ENCODE measurements at regions not wholly inside any gene's neighbourhood (a gene's known extent, or its start where the extent isn't known, plus 50 kb on each side); places are given as distances from the start of the nearest gene placed in this dataset.

DNA sequence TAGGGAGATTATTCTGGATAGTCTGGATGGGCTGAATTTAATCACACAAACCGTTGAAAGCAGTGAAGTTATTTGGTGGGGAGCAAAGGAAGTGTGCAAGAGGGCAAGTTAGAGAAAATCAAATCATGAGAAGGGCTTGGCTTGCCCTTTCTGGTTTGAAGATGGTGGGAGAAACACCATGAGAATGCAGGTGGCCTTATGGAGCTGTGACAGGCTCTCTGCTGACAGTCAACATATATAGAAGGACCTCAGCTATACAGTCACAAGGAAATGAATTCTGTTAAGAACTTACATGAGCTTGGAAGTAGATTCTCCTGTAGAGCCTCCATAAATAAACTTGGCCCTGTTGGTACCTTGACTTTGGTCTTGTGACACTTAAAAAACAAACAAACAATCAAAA lies 72.3 kb downstream of the GMNC start:
- TF ChIP-seq EZH2 (IDR thresholded peaks at IDR 0.05; ENCODE audit: borderline replicate concordance, low read depth, low read length, poor library complexity, severe bottlenecking) (no peak), CTCF (conservative IDR thresholded peaks at IDR 0.05; ENCODE audit: low read depth, low read length) (no peak)
